ENCODE measurements at regions not wholly inside any gene's neighbourhood (a gene's known extent, or its start where the extent isn't known, plus 50 kb on each side); places are given as distances from the start of the nearest gene placed in this dataset.

DNA sequence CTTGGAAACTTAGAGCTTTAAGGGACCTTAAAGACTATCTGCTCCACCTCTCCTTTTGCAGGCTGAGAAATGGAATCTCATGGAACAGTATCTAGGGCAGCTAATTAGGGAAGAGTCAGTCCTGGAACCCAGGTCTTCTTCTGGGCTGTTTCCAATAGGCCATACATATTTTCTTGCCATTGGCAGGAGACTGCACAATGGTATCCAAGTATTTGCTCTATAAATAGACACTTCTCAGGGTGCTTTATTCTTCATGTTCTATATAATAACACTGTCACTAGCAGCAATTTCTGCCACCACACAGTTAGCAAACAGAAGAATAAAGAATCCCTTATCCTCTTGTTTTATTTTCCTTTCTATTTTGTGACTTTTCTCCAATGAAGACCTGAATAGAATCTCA is 291.7 kb downstream of the C4orf33 start:
- BruUV-seq (replicated peaks) = no TSS peak
- H3K4me3 ChIP-seq = no peak overlapping the region
- H4K20me1 ChIP-seq (replicated peaks; ENCODE audit: control insufficient read depth, insufficient read depth, low read length) = no peaks in the 10 kb centered on the region
- intact Hi-C loops (cut with micrococcal nuclease) (no loop called here), in situ Hi-C loops (cut with MboI) (no loop called here)
- no peaks in the 10 kb centered on the region for H3K36me3 ChIP-seq (ENCODE audit: control insufficient read depth, insufficient read depth, low read length)
- H3K9ac ChIP-seq (ENCODE audit: insufficient read depth in 1 of 2, low read depth in 2 of 2, low read length in 2 of 2) = no peak overlapping the region
- ATAC-seq (no peak), DNase-seq (ENCODE audit: extremely low read depth in 1 of 4, low spot score in 3 of 4) (no peak), FAIRE-seq (no peak)
- ChIA-PET POLR2A (no interaction called here), CTCF (ENCODE audit: low intra/inter-chr PET ratio) (no interaction called here)
- TF ChIP-seq, protein P1, sequence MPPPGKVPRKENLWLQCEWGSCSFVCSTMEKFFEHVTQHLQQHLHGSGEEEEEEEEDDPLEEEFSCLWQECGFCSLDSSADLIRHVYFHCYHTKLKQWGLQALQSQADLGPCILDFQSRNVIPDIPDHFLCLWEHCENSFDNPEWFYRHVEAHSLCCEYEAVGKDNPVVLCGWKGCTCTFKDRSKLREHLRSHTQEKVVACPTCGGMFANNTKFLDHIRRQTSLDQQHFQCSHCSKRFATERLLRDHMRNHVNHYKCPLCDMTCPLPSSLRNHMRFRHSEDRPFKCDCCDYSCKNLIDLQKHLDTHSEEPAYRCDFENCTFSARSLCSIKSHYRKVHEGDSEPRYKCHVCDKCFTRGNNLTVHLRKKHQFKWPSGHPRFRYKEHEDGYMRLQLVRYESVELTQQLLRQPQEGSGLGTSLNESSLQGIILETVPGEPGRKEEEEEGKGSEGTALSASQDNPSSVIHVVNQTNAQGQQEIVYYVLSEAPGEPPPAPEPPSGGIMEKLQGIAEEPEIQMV (tag; conservative IDR thresholded peaks at IDR 0.05; ENCODE audit: low read depth) = no peak
- TF ChIP-seq MCM5 (IDR thresholded peaks at IDR 0.05; ENCODE audit: low read depth) (no peak), BRCA1 (IDR thresholded peaks at IDR 0.05) (no peak), BRCA1 (CRISPR knock-in tag; IDR thresholded peaks at IDR 0.05) (no peak), ZNF274 (IDR thresholded peaks at IDR 0.05; ENCODE audit: borderline replicate concordance, low read depth, low read length) (no peak), ZSCAN29 (IDR thresholded peaks at IDR 0.05) (no peak), CREM (IDR thresholded peaks at IDR 0.05; ENCODE audit: low read depth) (no peak), FIP1L1 (IDR thresholded peaks at IDR 0.05; ENCODE audit: low read depth, low read length, poor library complexity, severe bottlenecking) (no peak), CREBBP (IDR thresholded peaks at IDR 0.05; ENCODE audit: low read depth, low read length) (no peak), MLLT1 (IDR thresholded peaks at IDR 0.05) (no peak), PPARD (CRISPR knock-in tag; IDR thresholded peaks at IDR 0.05) (no peak), MYC (IDR thresholded peaks at IDR 0.05; ENCODE audit: low read depth, low read length) (no peak), MYC (CRISPR knock-in tag; IDR thresholded peaks at IDR 0.05; ENCODE audit: borderline replicate concordance, low read depth) (no peak), SMAD1 (IDR thresholded peaks at IDR 0.05; ENCODE audit: low read depth, low read length, partially characterized antibody) (no peak), KDM4B (IDR thresholded peaks at IDR 0.05; ENCODE audit: borderline replicate concordance in 2 of 2, low read depth in 1 of 2) (no peak), ZNF655 (CRISPR knock-in tag; IDR thresholded peaks at IDR 0.05) (no peak), ZFPM2 (CRISPR knock-in tag; IDR thresholded peaks at IDR 0.05) (no peak), TCFL5 (CRISPR knock-in tag; conservative IDR thresholded peaks at IDR 0.05) (no peak), IRF2 (CRISPR knock-in tag; IDR thresholded peaks at IDR 0.05) (no peak), PHF8 (IDR thresholded peaks at IDR 0.05; ENCODE audit: borderline replicate concordance, low read length) (no peak)
- H3K79me2 ChIP-seq (ENCODE audit: control insufficient read depth, insufficient read depth, low read length) = no peaks in the 10 kb centered on the region
- H3K27me3 ChIP-seq (ENCODE audit: control insufficient read depth in 2 of 2, insufficient read depth in 2 of 2, low read length in 2 of 2) = no peaks in the 10 kb centered on the region
- H2AFZ ChIP-seq (ENCODE audit: low read depth, low read length) = no peak overlapping the region
- H3K4me1 ChIP-seq (replicated peaks in 1 of 2; ENCODE audit: control insufficient read depth in 2 of 2, insufficient read depth in 2 of 2, low read length in 2 of 2) = no peaks in the 10 kb centered on the region
- H3K9me3 ChIP-seq (replicated peaks; ENCODE audit: control insufficient read depth, insufficient read depth, low read depth, low read length) = no peaks in the 10 kb centered on the region
- H3K4me2 ChIP-seq (ENCODE audit: insufficient read depth, low read length) = no peak overlapping the region
- H3K27ac ChIP-seq (ENCODE audit: extremely low read depth, low read depth, low read length) = no peak overlapping the region
- H3K9me1 ChIP-seq (ENCODE audit: control insufficient read depth, insufficient read depth, low read length) = no peaks in the 10 kb centered on the region
